ENCODE measurements at regions not wholly inside any gene's neighbourhood (a gene's known extent, or its start where the extent isn't known, plus 50 kb on each side); places are given as distances from the start of the nearest gene placed in this dataset.

- TF ChIP-seq CTCF (IDR thresholded peaks at IDR 0.05) (no peak), POLR2AphosphoS5 (IDR thresholded peaks at IDR 0.05) (no peak), POLR2A (IDR thresholded peaks at IDR 0.05) (no peak), EP300 (IDR thresholded peaks at IDR 0.05) (no peak)
Measured at GRCh38 chr14:80271389-80271788, 60.1 kb upstream of the DIO2 start.

Data from stomach (tissue), 4 donors.